ENCODE measurements at regions not wholly inside any gene's neighbourhood (a gene's known extent, or its start where the extent isn't known, plus 50 kb on each side); places are given as distances from the start of the nearest gene placed in this dataset.
"Not testable (repeated sequence)": the region's sequence is repeated elsewhere in the genome, so short reads cannot be mapped to it uniquely, and the experiment has no call there.

GRCh38 chr11:107276077-107276476 is 181.5 kb downstream of the CWF19L2 start:
- DNase-seq (ENCODE audit: low spot score) = no peak

- DNase-seq (ENCODE audit: low spot score) = no peak
These were observed 182.0 kb downstream of the CWF19L2 start for GRCh38 chr11:107275632-107276031.

DNA sequence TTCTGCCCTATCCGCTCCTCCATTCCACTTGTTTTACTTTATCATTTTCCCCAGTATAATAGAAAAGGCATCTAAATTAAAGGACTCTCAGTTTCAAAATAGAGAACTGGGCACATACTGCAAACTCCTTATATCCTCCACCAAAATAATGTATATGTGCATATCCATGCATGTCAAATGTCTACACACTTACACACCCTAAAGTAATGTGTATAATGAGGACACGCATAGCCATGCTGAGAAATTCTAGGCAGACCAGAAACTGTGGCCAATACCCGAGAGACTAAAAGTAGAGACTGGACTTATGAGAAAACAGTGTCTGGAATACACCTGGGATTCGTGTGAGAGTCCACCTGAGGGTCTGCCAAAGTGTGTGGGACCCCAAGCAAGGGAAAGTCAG is 183.5 kb downstream of the CWF19L2 start:
- no peak for DNase-seq (ENCODE audit: low spot score)

GRCh38 chr11:107272561-107272960 is 185.1 kb downstream of the CWF19L2 start:
- DNase-seq (ENCODE audit: low spot score) = no peak

DNA sequence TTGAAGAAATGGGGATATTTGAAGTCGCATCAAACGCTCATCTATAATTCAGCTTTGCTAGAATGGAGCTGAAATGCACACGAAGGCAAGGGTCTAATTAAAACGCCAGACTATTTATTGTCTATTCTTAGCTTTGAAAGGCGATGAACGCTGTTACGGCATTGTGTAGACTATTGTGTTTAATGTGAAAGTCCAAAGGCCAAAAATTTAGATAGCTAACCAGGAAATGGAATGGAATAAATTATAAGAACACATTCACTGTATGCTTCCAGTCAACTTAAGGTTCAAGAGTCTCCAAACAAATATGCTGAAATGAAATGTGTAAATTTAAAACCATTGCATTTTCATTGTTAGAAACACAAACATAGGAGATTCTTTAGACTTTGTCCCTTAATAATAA is 186.2 kb downstream of the CWF19L2 start:
- no peak for DNase-seq (ENCODE audit: low spot score)

DNA sequence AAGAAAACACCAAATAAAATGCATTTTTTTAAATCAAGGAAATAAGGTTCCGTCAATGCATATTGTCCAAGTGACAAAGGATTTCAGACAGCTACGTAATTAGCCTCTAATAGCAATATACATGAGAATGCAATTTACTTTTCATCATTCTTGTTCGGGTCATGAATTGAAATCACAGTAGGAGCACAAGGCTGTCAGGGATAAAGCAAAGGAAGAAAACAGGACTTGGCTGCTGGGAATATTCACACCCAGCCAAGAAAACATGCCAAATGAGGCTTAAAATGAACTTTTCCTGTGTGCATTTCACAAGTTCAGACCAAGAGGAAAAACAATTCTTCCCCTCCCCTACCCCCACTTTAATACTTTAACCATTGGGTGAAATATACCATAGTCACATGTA is 188.6 kb downstream of the CWF19L2 start:
- no peak for DNase-seq (ENCODE audit: low spot score)

DNA sequence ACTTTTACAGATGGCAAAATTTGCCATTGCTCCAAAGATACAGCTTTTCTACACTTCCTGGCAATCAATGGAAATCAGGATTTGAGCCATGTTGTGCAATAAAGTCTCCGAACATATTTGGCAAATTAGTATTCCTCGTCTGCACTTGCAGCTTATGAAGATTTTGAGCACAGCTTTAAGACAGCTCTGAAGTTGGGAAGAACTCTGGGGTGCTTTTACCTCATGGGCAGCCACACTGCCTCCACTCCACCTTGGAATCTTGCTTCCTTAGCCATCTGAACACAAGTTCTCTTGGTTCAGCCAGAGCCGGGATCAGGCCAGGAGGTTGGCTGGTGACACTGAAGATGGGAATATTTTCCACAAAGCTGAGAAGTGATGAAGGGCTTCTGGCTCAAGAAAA is 191.2 kb downstream of the CWF19L2 start:
- no peak for DNase-seq (ENCODE audit: low spot score)

- DNase-seq (ENCODE audit: low spot score) = no peak
These were observed 192.0 kb downstream of the CWF19L2 start for GRCh38 chr11:107265591-107266121.

DNA sequence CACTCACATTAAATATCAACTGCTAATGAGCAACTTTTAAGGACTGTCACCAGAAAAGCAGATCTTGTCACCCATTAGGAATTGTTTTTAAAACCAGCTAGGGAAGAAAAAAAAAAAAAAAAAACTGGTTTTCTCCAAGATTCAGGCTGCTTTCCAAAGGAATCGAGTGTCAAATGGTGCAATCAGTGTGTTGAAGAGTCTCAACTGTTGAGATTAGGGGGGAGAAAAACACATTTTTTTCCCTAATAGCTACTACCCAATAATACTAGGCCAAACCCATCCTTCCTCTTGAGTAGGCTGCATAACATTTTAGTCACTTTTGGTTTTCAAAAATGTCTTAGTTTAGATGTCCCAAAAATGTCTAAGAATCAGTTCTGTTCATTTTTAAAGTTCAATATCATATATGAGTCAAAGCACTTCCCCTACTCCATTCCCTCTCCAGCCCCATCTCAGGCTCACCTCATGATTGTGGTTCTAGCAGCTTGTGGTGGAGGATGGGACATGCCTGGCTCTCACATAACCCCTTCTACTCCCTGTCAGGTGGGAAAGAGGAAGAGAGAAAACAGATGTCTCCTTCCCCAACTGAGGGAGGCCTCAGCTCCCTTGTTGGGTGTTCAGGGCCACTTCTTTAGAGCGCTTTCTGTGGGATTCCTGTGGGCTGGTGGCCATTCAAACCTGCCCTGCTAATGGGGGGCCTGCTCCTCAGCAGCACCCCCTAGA is 193.6 kb downstream of the CWF19L2 start:
- DNase-seq (ENCODE audit: low spot score) = no peak

DNA sequence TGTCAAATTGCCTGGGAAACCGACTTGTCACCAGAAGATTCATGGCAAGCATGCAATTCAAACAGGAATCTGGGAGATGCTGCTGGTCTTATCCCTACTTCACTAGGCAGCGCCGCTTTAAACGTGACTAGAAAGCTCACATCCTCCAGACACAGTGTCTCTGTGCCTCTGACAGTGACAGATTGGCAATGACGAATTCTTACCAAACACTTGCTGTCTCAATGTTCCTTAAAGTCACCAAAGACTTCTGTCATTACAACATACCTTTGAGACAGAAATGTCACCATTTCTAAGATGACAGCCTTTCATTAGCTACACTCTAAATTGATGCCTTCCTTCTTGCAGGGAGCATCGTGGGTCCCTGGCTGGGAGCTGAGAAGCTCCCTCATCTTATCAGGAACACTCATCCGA is 197.8 kb downstream of the CWF19L2 start:
- no peak for DNase-seq (ENCODE audit: low spot score)

DNA sequence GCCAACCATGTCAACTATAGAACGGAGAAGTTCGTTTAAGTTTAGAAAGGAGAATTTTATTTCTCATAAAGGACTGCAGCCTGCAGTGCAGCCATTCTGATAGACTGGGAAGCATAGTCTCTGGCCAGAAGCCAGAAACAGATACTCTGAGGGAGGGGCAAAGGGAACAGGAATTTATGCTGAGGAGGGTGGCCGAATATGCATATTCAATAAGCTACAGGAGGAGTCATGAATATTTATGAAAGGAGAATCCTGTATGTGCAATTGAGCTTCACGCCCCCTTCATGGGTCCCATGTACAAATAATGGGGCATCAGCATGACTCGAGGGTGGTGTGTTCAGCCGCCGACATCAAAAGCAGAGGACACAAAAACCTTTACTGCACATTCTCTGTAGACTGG is 199.9 kb downstream of the CWF19L2 start:
- DNase-seq (ENCODE audit: low spot score) = no peak

DNA sequence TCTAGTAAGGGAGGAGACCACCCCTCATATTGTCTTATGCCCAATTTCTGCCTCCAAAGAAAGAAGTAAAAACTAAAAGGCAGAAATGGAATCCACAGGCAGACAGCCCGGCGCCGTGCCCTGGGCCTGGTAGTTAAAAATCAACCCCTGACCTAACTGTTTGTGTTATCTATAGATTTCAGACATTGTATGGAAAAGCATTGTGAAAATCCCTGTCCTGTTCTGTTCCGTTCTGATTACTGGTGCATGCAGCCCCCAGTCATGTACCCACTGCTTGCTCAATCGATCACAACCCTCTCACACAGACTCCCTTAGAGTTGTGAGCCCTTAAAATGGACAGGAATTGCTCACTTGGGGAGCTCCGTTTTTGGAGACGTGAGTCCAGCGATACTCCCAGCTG is 204.0 kb downstream of the CWF19L2 start:
- DNase-seq (ENCODE audit: low spot score) = not testable (repeated sequence)

GRCh38 chr11:107252429-107253161 is 205.0 kb downstream of the CWF19L2 start:
- no peak for DNase-seq (ENCODE audit: low spot score)

- DNase-seq (ENCODE audit: low spot score) = no peak
These were observed 206.3 kb downstream of the CWF19L2 start for GRCh38 chr11:107251298-107251697.

GRCh38 chr11:107250017-107250416 is 207.6 kb downstream of the CWF19L2 start:
- no peak for DNase-seq (ENCODE audit: low spot score)

GRCh38 chr11:107249054-107249453 is 208.6 kb downstream of the CWF19L2 start:
- DNase-seq (ENCODE audit: low spot score) = no peak

DNA sequence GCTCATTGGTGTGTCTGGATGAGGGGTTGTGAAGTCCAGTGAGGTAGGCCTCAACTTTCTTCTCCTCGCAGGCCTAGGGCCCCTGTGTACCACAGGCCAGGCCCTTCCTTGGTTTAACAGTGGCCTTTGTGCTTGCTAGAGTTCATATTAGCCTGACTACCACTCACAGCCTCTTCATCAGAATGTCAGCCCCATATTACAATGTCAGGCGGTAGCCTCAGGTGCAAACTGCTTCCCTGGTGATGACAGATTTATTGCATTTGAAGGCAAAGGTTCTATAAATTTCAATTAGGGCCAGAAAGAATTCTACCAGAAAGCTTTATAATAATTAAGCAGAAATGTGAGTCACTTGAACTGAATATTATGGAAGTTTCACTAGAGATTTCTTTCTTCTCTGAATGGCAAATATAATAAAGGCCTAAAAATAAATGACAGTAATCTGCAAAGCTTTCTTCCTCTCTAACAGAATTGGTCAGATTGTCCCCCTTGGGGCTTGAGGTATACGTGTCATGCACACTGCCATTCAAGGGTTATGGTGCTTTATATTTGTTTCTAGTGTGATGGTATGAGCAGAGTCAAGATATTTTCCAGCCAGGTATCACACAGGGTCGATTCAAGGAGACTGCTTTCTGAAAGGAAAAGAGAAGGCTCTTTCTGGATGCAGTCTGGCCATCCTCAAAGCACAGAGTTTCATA is 210.3 kb downstream of the CWF19L2 start:
- no peak for DNase-seq (ENCODE audit: low spot score)

DNA sequence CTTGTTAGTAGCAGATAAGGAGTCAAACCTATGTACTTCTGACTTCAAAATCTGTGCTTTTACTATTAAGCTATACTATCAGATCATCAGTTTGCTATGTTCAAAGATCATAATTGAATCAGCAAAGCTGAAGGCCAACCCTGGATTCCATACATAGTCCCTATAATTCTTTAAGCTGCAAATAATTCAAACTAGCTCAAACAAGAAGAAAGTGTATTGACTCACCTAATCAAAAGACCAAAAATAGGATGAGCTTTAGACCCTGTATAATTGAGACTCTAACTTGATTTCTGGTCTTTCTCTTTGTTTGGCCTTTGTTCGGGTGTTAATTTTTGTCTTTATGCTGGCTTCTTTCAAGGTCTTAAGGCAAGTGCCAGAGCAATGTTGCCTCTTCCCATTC is 213.7 kb downstream of the CWF19L2 start:
- no peak for DNase-seq (ENCODE audit: low spot score)

DNA sequence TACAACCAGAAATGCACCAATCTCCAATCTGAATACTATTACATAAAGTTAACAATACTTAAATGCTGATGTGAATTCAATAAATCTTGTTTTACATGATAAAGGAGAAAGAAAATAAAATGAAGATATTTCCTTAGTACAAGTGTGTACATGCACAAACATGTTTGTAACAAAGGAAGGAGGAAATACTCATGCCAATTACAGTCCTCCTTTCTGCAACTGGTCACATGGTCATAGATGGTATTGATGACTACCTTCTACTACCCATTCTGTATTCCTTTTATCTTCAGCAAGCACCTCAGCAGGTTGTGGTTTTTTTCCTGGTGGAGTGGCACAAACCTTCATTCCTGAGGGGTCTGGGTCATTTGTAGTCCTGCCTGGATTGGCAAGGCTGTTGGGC is 214.2 kb upstream of the GUCY1A2 start:
- DNase-seq (ENCODE audit: low spot score) = no peak

DNA sequence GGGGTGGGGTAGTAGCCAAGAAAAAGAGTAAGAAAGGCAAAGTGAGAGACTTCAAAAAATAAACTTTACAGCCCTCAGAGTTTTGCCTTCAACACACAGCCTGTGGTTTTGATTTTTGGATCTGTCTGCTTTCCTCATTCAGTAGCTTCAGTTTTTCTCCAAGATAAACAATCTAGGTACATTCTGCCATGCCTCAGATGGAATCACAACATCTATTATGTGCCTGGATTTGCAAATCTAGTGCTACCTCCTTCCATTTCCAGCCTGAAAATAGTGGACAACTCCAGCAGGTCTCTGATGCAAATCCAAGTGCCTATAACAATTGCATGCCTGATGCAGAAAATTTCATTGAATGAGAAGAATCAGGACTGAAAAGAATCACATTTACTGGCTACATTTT is 206.6 kb upstream of the GUCY1A2 start:
- no peak for DNase-seq (ENCODE audit: low spot score)

DNA sequence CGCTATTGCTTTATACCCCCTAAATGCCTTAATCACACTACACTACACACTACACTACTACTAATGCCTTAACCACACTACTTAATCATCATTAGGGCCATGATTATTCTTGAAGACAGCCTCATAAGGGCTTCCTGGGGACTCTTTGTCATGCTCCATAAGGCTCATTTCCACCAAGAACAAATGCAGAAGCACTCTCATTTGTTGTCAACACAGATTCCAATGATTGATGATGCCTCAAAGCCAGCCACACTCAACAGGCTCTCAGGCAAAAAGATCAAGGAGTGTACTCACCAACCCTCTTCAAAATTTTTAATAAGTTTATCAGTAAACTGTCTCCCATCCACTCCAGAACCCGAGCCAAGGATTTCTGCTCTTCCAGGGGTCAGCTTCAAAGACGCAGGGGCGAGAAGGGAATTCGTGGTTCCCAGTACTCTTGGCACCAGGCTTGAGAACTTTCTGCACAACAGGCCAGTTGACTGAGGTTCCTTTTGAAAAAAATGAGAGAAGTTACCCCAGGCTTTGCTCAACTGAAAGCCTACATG is 204.7 kb upstream of the GUCY1A2 start:
- DNase-seq (ENCODE audit: low spot score) = no peak

DNA sequence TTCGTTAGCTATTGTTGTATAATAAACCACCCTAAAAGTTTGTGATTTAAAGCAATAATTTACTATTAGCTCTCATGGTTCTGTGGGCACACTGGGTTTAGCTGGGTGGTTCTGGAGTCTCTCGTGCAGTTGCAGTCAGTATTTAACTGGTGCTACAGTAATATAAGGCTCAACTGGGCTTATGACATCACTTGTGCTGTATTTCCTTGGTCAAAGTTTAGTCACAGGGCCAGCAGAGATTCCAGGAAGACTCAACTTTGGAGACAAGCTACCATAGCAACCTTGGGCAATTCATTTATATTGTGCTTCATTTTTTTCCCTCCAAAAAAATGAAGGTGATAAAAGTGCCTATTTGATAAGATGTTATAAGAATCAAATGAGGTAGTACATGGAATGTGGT is 204.2 kb upstream of the GUCY1A2 start:
- DNase-seq (ENCODE audit: low spot score) = no peak
